ENCODE measurements at regions not wholly inside any gene's neighbourhood (a gene's known extent, or its start where the extent isn't known, plus 50 kb on each side); places are given as distances from the start of the nearest gene placed in this dataset.

GRCh38 chr10:90526721-90527120 is 331.1 kb downstream of the HTR7 start:
- no peaks in the 10 kb centered on the region for H3K36me3 ChIP-seq
- DNase-seq = no peak
- H3K27me3 ChIP-seq = no peaks in the 10 kb centered on the region
- H3K4me1 ChIP-seq = no peaks in the 10 kb centered on the region
- intact Hi-C loops (cut with DNase I) = no loop called here
- H3K4me3 ChIP-seq = no peak overlapping the region
- H3K9me3 ChIP-seq = no peaks in the 10 kb centered on the region
- WGBS, 2 donors = 76 to 80% methylated on average over 1 of the region's 1 CpG
- no peak overlapping the region for H3K27ac ChIP-seq
- TF ChIP-seq POLR2A (IDR thresholded peaks at IDR 0.05) = no peak

GRCh38 chr10:90530521-90530920 is 327.3 kb downstream of the HTR7 start:
- Histone ChIP-seq H3K4me3 (no peak overlapping the region), H3K36me3 (no peaks in the 10 kb centered on the region), H3K9me3 (no peaks in the 10 kb centered on the region), H3K4me1 (no peaks in the 10 kb centered on the region), H3K27me3 (no peaks in the 10 kb centered on the region), H3K27ac (no peak overlapping the region)
- TF ChIP-seq CTCF (IDR thresholded peaks at IDR 0.05) = no peak
- TF ChIP-seq POLR2A (IDR thresholded peaks at IDR 0.05) = no peak
- intact Hi-C loops (cut with DNase I) = no loop called here
- WGBS, 2 donors = 15 to 23% methylated on average over 3 of the region's 3 CpGs
- no peak for DNase-seq

GRCh38 chr10:90557385-90557784 is 300.5 kb downstream of the HTR7 start:
- H3K36me3 ChIP-seq = no peaks in the 10 kb centered on the region
- WGBS, 2 donors = 86 to 91% methylated on average over 1 of the region's 1 CpG
- TF ChIP-seq POLR2A (IDR thresholded peaks at IDR 0.05) (no peak), CTCF (IDR thresholded peaks at IDR 0.05) (no peak)
- no peaks in the 10 kb centered on the region for H3K27me3 ChIP-seq
- intact Hi-C loops (cut with DNase I) = no loop called here
- H3K4me1 ChIP-seq = no peaks in the 10 kb centered on the region
- no peak overlapping the region for H3K27ac ChIP-seq
- H3K9me3 ChIP-seq = no peaks in the 10 kb centered on the region
- DNase-seq = no peak
- no peak overlapping the region for H3K4me3 ChIP-seq

DNA sequence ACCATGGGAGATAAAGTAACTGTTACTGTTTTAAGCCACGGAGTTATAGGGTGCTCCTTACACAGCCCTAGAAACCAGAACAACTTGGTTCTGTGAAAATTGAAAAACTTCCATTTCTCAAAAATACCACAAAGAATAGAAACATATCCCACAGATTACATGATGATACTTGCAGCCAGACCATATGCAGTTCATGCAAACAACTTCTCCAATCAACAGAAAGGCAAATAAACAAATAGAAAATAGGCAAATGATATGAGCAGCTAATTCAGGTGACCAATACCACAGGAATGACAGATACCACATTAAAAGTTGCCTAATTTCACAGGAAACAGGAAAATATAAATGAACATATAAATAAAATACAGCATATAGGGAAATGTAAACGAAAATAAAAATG is 297.5 kb downstream of the HTR7 start:
- DNase-seq = no peak
- H3K36me3 ChIP-seq = no peaks in the 10 kb centered on the region
- no peak overlapping the region for H3K27ac ChIP-seq
- 51 to 62% methylated on average over 2 of the region's 2 CpGs for WGBS, 2 donors
- TF ChIP-seq POLR2A (IDR thresholded peaks at IDR 0.05) (no peak), CTCF (IDR thresholded peaks at IDR 0.05) (no peak)
- H3K9me3 ChIP-seq = no peaks in the 10 kb centered on the region
- H3K4me3 ChIP-seq = no peak overlapping the region
- intact Hi-C loops (cut with DNase I) = no loop called here
- no peaks in the 10 kb centered on the region for H3K27me3 ChIP-seq
- no peaks in the 10 kb centered on the region for H3K4me1 ChIP-seq

- no peak for DNase-seq
- TF ChIP-seq CTCF (IDR thresholded peaks at IDR 0.05) (no peak), POLR2A (IDR thresholded peaks at IDR 0.05) (no peak)
- Histone ChIP-seq H3K27ac (no peak overlapping the region), H3K36me3 (no peaks in the 10 kb centered on the region), H3K9me3 (no peaks in the 10 kb centered on the region), H3K4me1 (no peaks in the 10 kb centered on the region), H3K4me3 (no peak overlapping the region), H3K27me3 (no peaks in the 10 kb centered on the region)
- intact Hi-C loops (cut with DNase I) = no loop called here
- WGBS, 2 donors = 40 to 64% methylated on average over 4 of the region's 4 CpGs
These were observed 296.2 kb downstream of the HTR7 start for GRCh38 chr10:90561666-90562065.

DNA sequence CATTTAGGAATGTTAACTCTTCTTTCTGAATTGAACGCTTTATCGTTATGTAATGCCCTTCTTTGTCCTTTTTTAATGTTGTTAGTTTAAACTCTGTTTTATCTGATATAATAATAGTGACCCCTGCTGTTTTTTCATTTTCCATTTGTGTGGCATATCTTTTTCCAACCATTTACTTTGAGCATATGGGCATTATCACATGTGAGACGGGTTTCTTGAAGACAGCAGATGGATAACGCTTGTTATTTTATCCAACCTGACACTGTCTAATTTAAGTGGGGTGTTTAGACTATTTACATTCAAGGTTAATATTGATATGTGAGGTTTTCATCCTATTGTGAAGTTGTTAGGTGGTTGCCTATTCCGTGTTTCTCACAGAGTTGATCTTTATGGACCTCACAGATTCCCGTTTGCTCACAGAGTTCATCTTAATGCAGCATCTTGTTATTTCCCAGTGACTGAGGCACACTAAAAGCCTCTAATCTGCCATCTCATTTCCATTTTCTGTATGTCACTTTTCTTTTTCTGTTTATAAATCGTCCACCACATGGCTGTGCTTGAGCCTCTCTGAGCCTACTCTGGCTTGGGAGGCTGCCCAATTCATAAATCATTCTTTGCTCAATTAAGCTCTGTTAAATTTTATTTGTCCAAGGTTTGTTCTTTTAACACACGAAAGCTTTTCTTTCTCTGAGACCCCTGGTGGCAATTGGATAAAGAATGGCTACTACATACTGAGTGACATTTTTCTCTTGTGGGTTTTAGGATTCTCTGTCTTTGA is 286.2 kb downstream of the HTR7 start:
- DNase-seq = no peak
- no peak overlapping the region for H3K27ac ChIP-seq
- H3K4me3 ChIP-seq = no peak overlapping the region
- 66 to 76% methylated on average over 8 of the region's 8 CpGs for WGBS, 2 donors
- no peaks in the 10 kb centered on the region for H3K27me3 ChIP-seq
- H3K36me3 ChIP-seq = no peaks in the 10 kb centered on the region
- intact Hi-C loops (cut with DNase I) = no loop called here
- H3K4me1 ChIP-seq = no peaks in the 10 kb centered on the region
- no peak for TF ChIP-seq CTCF (IDR thresholded peaks at IDR 0.05)
- TF ChIP-seq POLR2A (IDR thresholded peaks at IDR 0.05) = no peak
- H3K9me3 ChIP-seq = no peaks in the 10 kb centered on the region
